ENCODE measurements at regions not wholly inside any gene's neighbourhood (a gene's known extent, or its start where the extent isn't known, plus 50 kb on each side); places are given as distances from the start of the nearest gene placed in this dataset.

DNA sequence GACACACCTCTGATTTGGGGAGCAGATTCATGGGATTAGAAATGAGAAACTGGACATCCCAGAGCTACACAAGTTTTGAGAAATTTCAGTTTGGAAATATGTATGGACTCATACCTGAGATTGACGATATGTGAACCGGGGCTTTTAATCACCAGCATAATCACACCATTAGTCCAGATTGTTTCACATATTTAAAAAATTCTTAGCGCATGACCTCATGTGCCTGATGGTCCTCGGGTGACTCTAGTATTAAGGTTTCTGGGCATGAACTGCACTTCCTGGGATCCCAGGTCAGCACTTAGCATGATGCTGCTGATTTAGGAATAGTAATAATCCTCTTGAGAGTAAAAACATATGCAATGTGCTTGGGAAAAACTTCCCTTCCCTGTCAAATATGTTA is 91.9 kb upstream of the BCOR start:
- TF ChIP-seq, protein P1, sequence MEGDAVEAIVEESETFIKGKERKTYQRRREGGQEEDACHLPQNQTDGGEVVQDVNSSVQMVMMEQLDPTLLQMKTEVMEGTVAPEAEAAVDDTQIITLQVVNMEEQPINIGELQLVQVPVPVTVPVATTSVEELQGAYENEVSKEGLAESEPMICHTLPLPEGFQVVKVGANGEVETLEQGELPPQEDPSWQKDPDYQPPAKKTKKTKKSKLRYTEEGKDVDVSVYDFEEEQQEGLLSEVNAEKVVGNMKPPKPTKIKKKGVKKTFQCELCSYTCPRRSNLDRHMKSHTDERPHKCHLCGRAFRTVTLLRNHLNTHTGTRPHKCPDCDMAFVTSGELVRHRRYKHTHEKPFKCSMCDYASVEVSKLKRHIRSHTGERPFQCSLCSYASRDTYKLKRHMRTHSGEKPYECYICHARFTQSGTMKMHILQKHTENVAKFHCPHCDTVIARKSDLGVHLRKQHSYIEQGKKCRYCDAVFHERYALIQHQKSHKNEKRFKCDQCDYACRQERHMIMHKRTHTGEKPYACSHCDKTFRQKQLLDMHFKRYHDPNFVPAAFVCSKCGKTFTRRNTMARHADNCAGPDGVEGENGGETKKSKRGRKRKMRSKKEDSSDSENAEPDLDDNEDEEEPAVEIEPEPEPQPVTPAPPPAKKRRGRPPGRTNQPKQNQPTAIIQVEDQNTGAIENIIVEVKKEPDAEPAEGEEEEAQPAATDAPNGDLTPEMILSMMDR (IDR thresholded peaks at IDR 0.05; ENCODE audit: insufficient read depth, low read length): no peak
- TF ChIP-seq GABPA (IDR thresholded peaks at IDR 0.05; ENCODE audit: low read depth): no peak
- TF ChIP-seq POLR2AphosphoS5 (IDR thresholded peaks at IDR 0.05; ENCODE audit: low read depth): no peak
- TF ChIP-seq, protein P2, sequence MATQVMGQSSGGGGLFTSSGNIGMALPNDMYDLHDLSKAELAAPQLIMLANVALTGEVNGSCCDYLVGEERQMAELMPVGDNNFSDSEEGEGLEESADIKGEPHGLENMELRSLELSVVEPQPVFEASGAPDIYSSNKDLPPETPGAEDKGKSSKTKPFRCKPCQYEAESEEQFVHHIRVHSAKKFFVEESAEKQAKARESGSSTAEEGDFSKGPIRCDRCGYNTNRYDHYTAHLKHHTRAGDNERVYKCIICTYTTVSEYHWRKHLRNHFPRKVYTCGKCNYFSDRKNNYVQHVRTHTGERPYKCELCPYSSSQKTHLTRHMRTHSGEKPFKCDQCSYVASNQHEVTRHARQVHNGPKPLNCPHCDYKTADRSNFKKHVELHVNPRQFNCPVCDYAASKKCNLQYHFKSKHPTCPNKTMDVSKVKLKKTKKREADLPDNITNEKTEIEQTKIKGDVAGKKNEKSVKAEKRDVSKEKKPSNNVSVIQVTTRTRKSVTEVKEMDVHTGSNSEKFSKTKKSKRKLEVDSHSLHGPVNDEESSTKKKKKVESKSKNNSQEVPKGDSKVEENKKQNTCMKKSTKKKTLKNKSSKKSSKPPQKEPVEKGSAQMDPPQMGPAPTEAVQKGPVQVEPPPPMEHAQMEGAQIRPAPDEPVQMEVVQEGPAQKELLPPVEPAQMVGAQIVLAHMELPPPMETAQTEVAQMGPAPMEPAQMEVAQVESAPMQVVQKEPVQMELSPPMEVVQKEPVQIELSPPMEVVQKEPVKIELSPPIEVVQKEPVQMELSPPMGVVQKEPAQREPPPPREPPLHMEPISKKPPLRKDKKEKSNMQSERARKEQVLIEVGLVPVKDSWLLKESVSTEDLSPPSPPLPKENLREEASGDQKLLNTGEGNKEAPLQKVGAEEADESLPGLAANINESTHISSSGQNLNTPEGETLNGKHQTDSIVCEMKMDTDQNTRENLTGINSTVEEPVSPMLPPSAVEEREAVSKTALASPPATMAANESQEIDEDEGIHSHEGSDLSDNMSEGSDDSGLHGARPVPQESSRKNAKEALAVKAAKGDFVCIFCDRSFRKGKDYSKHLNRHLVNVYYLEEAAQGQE (IDR thresholded peaks at IDR 0.05; ENCODE audit: insufficient replicate concordance, low read depth): no peak
- TF ChIP-seq SPI1 (IDR thresholded peaks at IDR 0.05; ENCODE audit: borderline replicate concordance, low read depth): no peak
